HepG2 (cell line): ENCODE measurements at regions not wholly inside any gene's neighbourhood (a gene's known extent, or its start where the extent isn't known, plus 50 kb on each side); places are given as distances from the start of the nearest gene placed in this dataset.

Experiments used
- ATAC-seq: fragments of 200-7000 bp; cut with Tn5 transposase; 3 replicates; pipeline ENCODE4 v1.9.1; 2020; ENCODE audit warnings: mild to moderate bottlenecking, moderate library complexity
- BruUV-seq: library from RNA; stranded (reverse); fragments of 400-500 nt; replicated peaks from 2 replicates; lab custom pipeline; 2021; lab: Mats Ljungman, UMichigan
- CTCF ChIA-PET: fragments of 300-600 bp; formaldehyde crosslinking; extraction: SDS; loops from one replicate; lab custom pipeline; 2021; ENCODE audit warnings: low total read pairs, inconsistent platforms, low intra/inter-chr PET ratio; lab: Yijun Ruan, JAX
- POLR2A ChIA-PET: fragments of 350-600 bp; sonication (Branson Sonifier 250); formaldehyde crosslinking; loops from one replicate; lab custom pipeline; 2020; ENCODE audit warnings: antibody characterized with exemption, inconsistent platforms; lab: Yijun Ruan, JAX
- DNase-seq: peaks from one replicate; pipeline ENCODE4 v3.0.0-alpha.2; 2015; ENCODE audit warnings: low spot score
- FAIRE-seq: peaks from 3 replicates; lab custom pipeline; 2011; peaks lifted over from hg19 to GRCh38; lab: Jason Lieb, UNC
- H2AFZ ChIP-seq: one replicate; pipeline ENCODE4 v1.6.1; 2011; ENCODE audit warnings: low read length, inconsistent platforms
- H3K27ac ChIP-seq: fragments of 300-600 bp; 3 replicates; pipeline ENCODE4 v1.8.0; 2011; ENCODE audit warnings: mixed run types, mild to moderate bottlenecking, mixed read lengths, low read length, inconsistent platforms; ENCODE audit not compliant: insufficient read depth; ENCODE audit errors: extremely low read length
- H3K27me3 ChIP-seq, 2 experiments: fragments of 200-600 bp in 1 of 2; 2 replicates in 1 of 2; 3 replicates in 1 of 2; pipeline versions ENCODE4 v1.6.0 to v1.8.0; 2011; ENCODE audit warnings: low read length in 2 of 2, mild to moderate bottlenecking in 2 of 2, moderate library complexity in 2 of 2, inconsistent platforms in 1 of 2; ENCODE audit not compliant: insufficient read depth in 2 of 2, control insufficient read depth in 1 of 2
- H3K36me3 ChIP-seq, 2 experiments: fragments of 200-600 bp in 1 of 2; replicated peaks in 1 of 2; 2 replicates in 1 of 2; 3 replicates in 1 of 2; pipeline versions ENCODE4 v1.5.1 to v1.8.0; 2011; ENCODE audit warnings: low read length in 2 of 2, inconsistent platforms in 1 of 2; ENCODE audit not compliant: insufficient read depth in 2 of 2, control insufficient read depth in 1 of 2
- H3K4me1 ChIP-seq: 2 replicates; pipeline ENCODE4 v1.5.1; 2012; ENCODE audit warnings: low read length, inconsistent platforms; ENCODE audit not compliant: insufficient read depth
- H3K4me2 ChIP-seq: 2 replicates; pipeline ENCODE4 v1.6.0; 2011; ENCODE audit warnings: low read depth, low read length, inconsistent platforms
- H3K4me3 ChIP-seq, 3 experiments: fragments of 200-600 bp in 1 of 3; sonication (generic), shearing (Covaris generic) in 1 of 3; replicated peaks in 1 of 3; 2 replicates each; pipeline ENCODE4 v1.5.1; 2011 to 2016; ENCODE audit warnings: low read length in 3 of 3, inconsistent platforms in 2 of 3, low read depth in 2 of 3, mild to moderate bottlenecking in 2 of 3, control low read depth in 1 of 3, mixed read lengths in 1 of 3; ENCODE audit not compliant: insufficient read depth in 1 of 3
- H3K79me2 ChIP-seq: one replicate; pipeline ENCODE4 v1.6.1; 2011; ENCODE audit warnings: low read length, inconsistent platforms; ENCODE audit not compliant: insufficient read depth
- H3K9ac ChIP-seq: 2 replicates; pipeline ENCODE4 v1.6.0; 2011; ENCODE audit warnings: mild to moderate bottlenecking, low read depth, low read length, inconsistent platforms; ENCODE audit not compliant: insufficient read depth
- H3K9me3 ChIP-seq: 2 replicates; pipeline ENCODE4 v1.5.1; 2012; ENCODE audit warnings: mild to moderate bottlenecking, low read length
- H4K20me1 ChIP-seq: 2 replicates; pipeline ENCODE4 v1.6.0; 2011; ENCODE audit warnings: inconsistent platforms, mild to moderate bottlenecking, low read length, moderate library complexity; ENCODE audit not compliant: insufficient read depth
- ATF6 ChIP-seq: sonication (generic); formaldehyde crosslinking; conservative IDR thresholded peaks from 2 replicates; pipeline ENCODE4 v1.4.0; 2020; ENCODE audit warnings: missing genetic modification reagents
- CHCHD3 ChIP-seq: sonication (generic); formaldehyde crosslinking; IDR thresholded peaks from 2 replicates; pipeline ENCODE4 v1.8.0; 2022; ENCODE audit warnings: mild to moderate bottlenecking, missing genetic modification reagents, moderate library complexity
- DNMT3B ChIP-seq: conservative IDR thresholded peaks from 2 replicates; pipeline ENCODE4 v1.6.1; 2016; ENCODE audit warnings: missing biosample characterization, control low read depth
- HMG20B ChIP-seq: conservative IDR thresholded peaks from 2 replicates; pipeline ENCODE4 v1.6.1; 2016; ENCODE audit warnings: missing genetic modification reagents, missing compliant biosample characterization
- HOXA5 ChIP-seq: sonication (generic); formaldehyde crosslinking; IDR thresholded peaks from 2 replicates; pipeline ENCODE4 v1.4.0; 2020; ENCODE audit warnings: missing genetic modification reagents
- IKZF5 ChIP-seq: IDR thresholded peaks from 2 replicates; pipeline ENCODE4 v1.6.1; 2018; ENCODE audit warnings: missing genetic modification reagents, mild to moderate bottlenecking, missing compliant biosample characterization
- KDM6A ChIP-seq: IDR thresholded peaks from 2 replicates; pipeline ENCODE4 v1.6.1; 2016; ENCODE audit warnings: low read depth
- MATR3 ChIP-seq: sonication (generic); formaldehyde crosslinking; IDR thresholded peaks from 2 replicates; pipeline ENCODE4 v1.4.0; 2020; ENCODE audit warnings: missing genetic modification reagents
- NR2F2 ChIP-seq: IDR thresholded peaks from 2 replicates; pipeline ENCODE4 v1.6.1; 2012; ENCODE audit warnings: low read depth, inconsistent platforms, borderline replicate concordance
- SMC3 ChIP-seq: IDR thresholded peaks from 2 replicates; pipeline ENCODE4 v1.6.1; 2011; ENCODE audit warnings: low read length, improper control_type of control experiment
- SNRNP70 ChIP-seq: fragments of 200-400 bp; formaldehyde crosslinking; IDR thresholded peaks from 2 replicates; pipeline ENCODE4 v1.6.1; 2017; ENCODE audit warnings: mild to moderate bottlenecking, low read depth, low read length, moderate library complexity
- TAF1 ChIP-seq: sonication (generic); formaldehyde crosslinking; IDR thresholded peaks from 2 replicates; pipeline ENCODE4 v1.4.0; 2020; ENCODE audit warnings: missing genetic modification reagents
- ZNF33A ChIP-seq: sonication (generic); formaldehyde crosslinking; IDR thresholded peaks from 2 replicates; pipeline ENCODE4 v1.5.1; 2020; ENCODE audit warnings: missing genetic modification reagents, mild to moderate bottlenecking, moderate library complexity, borderline replicate concordance
- ZNF414 ChIP-seq: sonication (generic); formaldehyde crosslinking; IDR thresholded peaks from 2 replicates; pipeline ENCODE4 v1.5.0; 2020; ENCODE audit warnings: missing genetic modification reagents
- ZNF619 ChIP-seq: sonication (generic); formaldehyde crosslinking; IDR thresholded peaks from 2 replicates; pipeline ENCODE4 v1.4.0; 2020; ENCODE audit warnings: mild to moderate bottlenecking, missing genetic modification reagents
- ZSCAN25 ChIP-seq: sonication (generic); formaldehyde crosslinking; IDR thresholded peaks from 2 replicates; pipeline ENCODE4 v1.8.0; 2022; ENCODE audit warnings: mild to moderate bottlenecking, missing genetic modification reagents
- WGBS: methylation state at CpG from one replicate; pipeline ENCODE4 v1.1.6; 2017; ENCODE audit warnings: low lambda C conversion rate; 5-methylcytosine and 5-hydroxymethylcytosine counted together
- in situ Hi-C: cut with HindIII; loops from 2 replicates; pipeline ENCODE4 v1.10.0; 2017; ENCODE audit warnings: low pct_unique_long_range_greater_than_20kb; ENCODE audit not compliant: extremely low pct_ligation_motif_present
- intact Hi-C: fragments of 100-400 bp; cut with micrococcal nuclease; formaldehyde crosslinking; loops from one replicate; pipeline ENCODE4 v1.10.0; 2022; ENCODE audit not compliant: unreplicated experiment
- TF ChIP-seq, protein P1 (sequence below), 2 experiments: fragments of 450-650 bp in 1 of 2; sonication (generic) in 1 of 2; formaldehyde crosslinking; IDR thresholded peaks; 2 replicates each; pipeline versions ENCODE4 v1.5.0 to v1.8.0; 2020 to 2022; ENCODE audit warnings: mild to moderate bottlenecking in 1 of 2, missing genetic modification reagents in 1 of 2

DNA sequence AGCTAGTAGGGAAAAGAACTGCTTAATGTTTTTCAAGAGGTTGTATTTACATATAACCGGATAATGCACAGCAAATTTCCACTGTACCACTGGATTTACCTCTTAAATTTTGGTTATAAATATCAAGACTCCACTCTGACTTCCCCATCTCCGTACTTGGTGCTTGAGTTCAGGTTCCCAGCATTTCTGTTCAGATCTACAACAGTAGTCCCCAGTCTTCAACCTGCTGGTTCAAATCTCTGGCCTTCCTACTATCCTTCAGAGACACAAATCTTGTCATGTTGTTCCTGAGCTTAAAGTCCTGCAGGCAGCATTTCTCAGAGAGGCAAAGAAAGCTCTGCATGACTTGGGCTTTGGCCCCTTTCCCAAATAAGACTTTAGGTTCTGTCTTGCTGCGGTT is 392.6 kb upstream of the ATP5MC3 start:
- no peaks in the 10 kb centered on the region; a peak in 1 of 5 replicates for H3K27me3 ChIP-seq
- H3K36me3 ChIP-seq, result no peaks in the 10 kb centered on the region
- peaks cover 14% of the 10 kb centered on the region for H3K4me1 ChIP-seq
- ChIA-PET CTCF (no interaction called here), POLR2A (no interaction called here)
- H4K20me1 ChIP-seq, result no peaks in the 10 kb centered on the region
- no peak overlapping the region for H3K4me2 ChIP-seq
- DNase-seq (no peak), FAIRE-seq (no peak), ATAC-seq (no peak)
- intact Hi-C loops, result no loop called here
- H3K79me2 ChIP-seq, result no peaks in the 10 kb centered on the region
- H3K27ac ChIP-seq, result no peak overlapping the region
- no peak overlapping the region for H3K9ac ChIP-seq
- WGBS, result 30% methylated on average over 3 of the region's 3 CpGs
- H3K4me3 ChIP-seq, result no peak overlapping the region
- BruUV-seq, result no TSS peak
- H2AFZ ChIP-seq, result no peak overlapping the region
- H3K9me3 ChIP-seq, result no peaks in the 10 kb centered on the region
- in situ Hi-C loops, result no loop called here
- TF ChIP-seq NR2F2 (no peak), ATF6 (CRISPR knock-in tag) (no peak), HMG20B (CRISPR knock-in tag) (no peak), TAF1 (CRISPR knock-in tag) (no peak), ZNF414 (CRISPR knock-in tag) (no peak), IKZF5 (CRISPR knock-in tag) (no peak), ZSCAN25 (CRISPR knock-in tag) (no peak), HOXA5 (CRISPR knock-in tag) (no peak), SMC3 (no peak), CHCHD3 (CRISPR knock-in tag) (no peak), ZNF33A (no peak), SNRNP70 (no peak), ZNF619 (CRISPR knock-in tag) (no peak), DNMT3B (no peak), KDM6A (no peak), MATR3 (CRISPR knock-in tag) (no peak)
- TF ChIP-seq, protein P1, sequence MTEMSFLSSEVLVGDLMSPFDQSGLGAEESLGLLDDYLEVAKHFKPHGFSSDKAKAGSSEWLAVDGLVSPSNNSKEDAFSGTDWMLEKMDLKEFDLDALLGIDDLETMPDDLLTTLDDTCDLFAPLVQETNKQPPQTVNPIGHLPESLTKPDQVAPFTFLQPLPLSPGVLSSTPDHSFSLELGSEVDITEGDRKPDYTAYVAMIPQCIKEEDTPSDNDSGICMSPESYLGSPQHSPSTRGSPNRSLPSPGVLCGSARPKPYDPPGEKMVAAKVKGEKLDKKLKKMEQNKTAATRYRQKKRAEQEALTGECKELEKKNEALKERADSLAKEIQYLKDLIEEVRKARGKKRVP (CRISPR knock-in tag; IDR thresholded peaks at IDR 0.05), result no peak
